ENCODE measurements at regions not wholly inside any gene's neighbourhood (a gene's known extent, or its start where the extent isn't known, plus 50 kb on each side); places are given as distances from the start of the nearest gene placed in this dataset.

DNA sequence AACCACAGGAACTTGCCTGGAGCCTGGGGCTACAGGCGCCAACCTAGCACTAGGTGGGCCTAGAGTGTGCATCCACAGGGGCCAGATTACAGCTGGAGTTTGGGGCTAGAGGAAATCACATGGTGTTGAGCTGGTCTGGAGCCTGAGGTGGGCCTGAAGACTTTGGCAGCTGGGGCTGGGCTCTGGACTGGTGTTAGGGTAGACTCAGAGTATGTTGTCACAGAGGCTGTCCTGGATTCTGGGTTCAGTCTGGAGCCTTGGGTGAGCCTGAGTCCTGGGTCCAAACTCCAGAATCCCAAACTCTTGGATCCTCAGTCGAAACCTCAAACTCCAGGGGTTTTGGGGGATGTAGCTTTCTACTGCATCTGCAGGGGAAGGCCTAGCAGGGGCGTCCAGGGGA, 356.7 kb downstream of the FRK start:
- Histone ChIP-seq H3K9ac (ENCODE audit: low read length) (no peak overlapping the region), H3K9me3 (replicated peaks; ENCODE audit: insufficient read depth, low read length) (no peaks in the 10 kb centered on the region), H3K27me3 (replicated peaks; ENCODE audit: insufficient read depth, low read length) (no peaks in the 10 kb centered on the region), H3K9me2 (replicated peaks; ENCODE audit: insufficient read depth, low read length) (no peaks in the 10 kb centered on the region), H3K4me2 (ENCODE audit: low read depth, low read length) (no peak overlapping the region), H3K27ac (ENCODE audit: low read length) (no peak overlapping the region), H3F3A (ENCODE audit: insufficient read depth, low read length) (no peaks in the 10 kb centered on the region), H3K36me3 (replicated peaks; ENCODE audit: insufficient read depth, low read length) (no peaks in the 10 kb centered on the region), H4K20me1 (ENCODE audit: insufficient read depth, low read length) (no peaks in the 10 kb centered on the region), H3K79me2 (ENCODE audit: low read length) (no peaks in the 10 kb centered on the region), H2AFZ (ENCODE audit: low read length) (no peak overlapping the region), H3K4me1 (ENCODE audit: low read length) (no peaks in the 10 kb centered on the region), H3K4me3 (ENCODE audit: low read length) (no peak overlapping the region)
- no peak for TF ChIP-seq CTCF (IDR thresholded peaks at IDR 0.05; ENCODE audit: low read length)
- no peak for TF ChIP-seq EZH2 (optimal IDR thresholded peaks at IDR 0.05; ENCODE audit: low read depth, low read length)
- no peak for TF ChIP-seq EZH2phosphoT487 (IDR thresholded peaks at IDR 0.05; ENCODE audit: low read length)
- DNase-seq: no peak

- Histone ChIP-seq H3K9me2 (replicated peaks; ENCODE audit: insufficient read depth, low read length) (no peaks in the 10 kb centered on the region), H3K27me3 (replicated peaks; ENCODE audit: insufficient read depth, low read length) (no peaks in the 10 kb centered on the region), H2AFZ (ENCODE audit: low read length) (no peak overlapping the region), H3K9me3 (replicated peaks; ENCODE audit: insufficient read depth, low read length) (no peaks in the 10 kb centered on the region), H3K36me3 (replicated peaks; ENCODE audit: insufficient read depth, low read length) (no peaks in the 10 kb centered on the region), H3K4me1 (ENCODE audit: low read length) (no peaks in the 10 kb centered on the region), H3K4me3 (ENCODE audit: low read length) (no peak overlapping the region), H3K9ac (ENCODE audit: low read length) (no peak overlapping the region), H3K27ac (ENCODE audit: low read length) (no peak overlapping the region), H3K4me2 (ENCODE audit: low read depth, low read length) (no peak overlapping the region), H4K20me1 (ENCODE audit: insufficient read depth, low read length) (no peaks in the 10 kb centered on the region), H3F3A (ENCODE audit: insufficient read depth, low read length) (no peaks in the 10 kb centered on the region), H3K79me2 (ENCODE audit: low read length) (no peaks in the 10 kb centered on the region)
- no peak for DNase-seq
- TF ChIP-seq EZH2phosphoT487 (IDR thresholded peaks at IDR 0.05; ENCODE audit: low read length) (no peak), CTCF (IDR thresholded peaks at IDR 0.05; ENCODE audit: low read length) (no peak), EZH2 (optimal IDR thresholded peaks at IDR 0.05; ENCODE audit: low read depth, low read length) (no peak)
These were observed 369.3 kb downstream of the FRK start for GRCh38 chr6:115691433-115691832.

GRCh38 chr6:115690854-115691253, 369.8 kb downstream of the FRK start:
- Histone ChIP-seq H3K9me3 (replicated peaks; ENCODE audit: insufficient read depth, low read length) (no peaks in the 10 kb centered on the region), H3K27ac (ENCODE audit: low read length) (no peak overlapping the region), H3K9ac (ENCODE audit: low read length) (no peak overlapping the region), H3K4me3 (ENCODE audit: low read length) (no peak overlapping the region), H3F3A (ENCODE audit: insufficient read depth, low read length) (no peaks in the 10 kb centered on the region), H4K20me1 (ENCODE audit: insufficient read depth, low read length) (no peaks in the 10 kb centered on the region), H3K4me1 (ENCODE audit: low read length) (no peaks in the 10 kb centered on the region), H3K79me2 (ENCODE audit: low read length) (no peaks in the 10 kb centered on the region), H3K27me3 (replicated peaks; ENCODE audit: insufficient read depth, low read length) (no peaks in the 10 kb centered on the region), H3K4me2 (ENCODE audit: low read depth, low read length) (no peak overlapping the region), H3K9me2 (replicated peaks; ENCODE audit: insufficient read depth, low read length) (no peaks in the 10 kb centered on the region), H3K36me3 (replicated peaks; ENCODE audit: insufficient read depth, low read length) (no peaks in the 10 kb centered on the region), H2AFZ (ENCODE audit: low read length) (no peak overlapping the region)
- TF ChIP-seq EZH2 (optimal IDR thresholded peaks at IDR 0.05; ENCODE audit: low read depth, low read length): no peak
- no peak for TF ChIP-seq CTCF (IDR thresholded peaks at IDR 0.05; ENCODE audit: low read length)
- no peak for DNase-seq
